SIG-M5 (cell line): ENCODE measurements at regions not wholly inside any gene's neighbourhood (a gene's known extent, or its start where the extent isn't known, plus 50 kb on each side); places are given as distances from the start of the nearest gene placed in this dataset.

Experiments used
- DNase-seq: peaks from one replicate; lab custom pipeline; 2025; lab: John Stamatoyannopoulos, UW

GRCh38 chr15:66947471-66947870 is 117.9 kb upstream of the SMAD3 start:
- DNase-seq: no peak

DNA sequence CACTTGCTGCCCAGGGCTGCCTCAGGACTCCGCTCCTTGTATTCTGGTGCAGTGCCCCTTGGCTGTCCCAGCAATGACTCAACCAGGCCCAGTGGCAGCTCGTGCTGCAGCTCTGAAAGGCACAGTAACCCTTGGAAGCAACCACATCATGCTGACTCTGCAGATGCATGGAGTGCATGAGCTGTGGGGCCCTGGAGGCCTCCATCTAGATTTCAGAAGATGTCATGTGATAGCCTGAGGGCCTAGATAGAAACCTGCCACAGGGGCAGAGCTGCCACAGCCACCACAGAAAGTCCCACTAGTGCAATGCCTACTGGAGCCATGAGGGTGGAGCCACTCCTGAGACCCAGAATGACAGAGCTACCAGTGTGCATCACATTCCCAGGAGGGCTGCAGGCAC is 117.1 kb upstream of the SMAD3 start:
- DNase-seq: no peak

DNA sequence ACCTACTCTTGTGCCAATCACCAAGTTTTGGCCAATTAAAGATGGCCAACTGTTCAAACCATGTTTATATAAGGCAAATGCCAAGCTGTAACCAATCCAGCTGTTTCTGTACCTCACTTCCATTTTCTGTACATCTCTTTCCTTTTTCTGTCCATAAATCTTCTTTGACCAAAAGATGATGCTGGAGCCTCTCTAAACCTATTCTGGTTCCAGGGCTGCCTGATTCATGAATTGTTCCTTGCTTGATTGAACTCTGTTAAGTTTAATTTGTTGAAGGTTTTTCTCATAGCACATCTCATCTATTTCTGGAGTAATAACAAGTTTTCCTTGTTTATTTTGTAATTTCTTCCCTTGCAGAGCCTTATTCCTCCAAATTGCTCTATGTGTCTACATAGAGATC is 115.3 kb upstream of the SMAD3 start:
- DNase-seq: no peak

GRCh38 chr15:66951531-66952320 is 113.7 kb upstream of the SMAD3 start:
- DNase-seq: no peak

DNA sequence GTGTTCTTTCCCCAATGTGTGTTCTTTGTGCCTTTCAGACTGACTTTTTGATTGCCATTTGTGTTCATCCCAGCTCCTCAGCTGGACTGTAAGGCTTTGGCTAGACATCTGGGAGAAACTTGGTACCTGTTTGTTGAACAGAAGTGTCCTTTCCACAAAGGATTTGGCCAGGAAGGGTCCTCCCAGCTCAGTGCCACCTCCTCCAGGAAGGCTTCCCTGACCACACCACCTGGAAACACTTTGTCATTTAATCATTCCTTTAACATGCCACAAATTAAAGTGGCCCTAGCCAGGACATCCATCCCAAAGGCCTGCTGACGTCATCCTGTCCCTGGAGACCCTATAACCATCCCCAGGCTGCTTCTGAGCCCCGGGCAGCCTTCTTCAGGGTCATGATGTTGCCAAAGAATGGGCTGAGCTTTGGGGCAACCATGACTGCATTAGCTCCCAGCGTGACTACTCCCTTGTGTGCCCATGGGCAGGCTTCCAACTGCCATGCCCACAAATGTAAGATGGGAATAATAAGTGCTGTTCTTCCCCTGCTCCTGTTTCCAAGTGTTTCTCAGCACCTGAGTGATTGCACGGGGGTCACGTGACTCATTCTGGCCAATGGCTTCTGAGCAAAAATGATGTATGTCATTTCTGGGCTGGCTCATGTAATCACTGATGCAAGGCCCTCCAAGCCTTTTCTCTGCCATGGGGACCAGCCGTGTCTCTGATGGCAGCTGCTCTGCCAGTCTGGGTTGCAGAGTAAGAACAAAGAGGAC is 112.5 kb upstream of the SMAD3 start:
- DNase-seq: no peak

DNA sequence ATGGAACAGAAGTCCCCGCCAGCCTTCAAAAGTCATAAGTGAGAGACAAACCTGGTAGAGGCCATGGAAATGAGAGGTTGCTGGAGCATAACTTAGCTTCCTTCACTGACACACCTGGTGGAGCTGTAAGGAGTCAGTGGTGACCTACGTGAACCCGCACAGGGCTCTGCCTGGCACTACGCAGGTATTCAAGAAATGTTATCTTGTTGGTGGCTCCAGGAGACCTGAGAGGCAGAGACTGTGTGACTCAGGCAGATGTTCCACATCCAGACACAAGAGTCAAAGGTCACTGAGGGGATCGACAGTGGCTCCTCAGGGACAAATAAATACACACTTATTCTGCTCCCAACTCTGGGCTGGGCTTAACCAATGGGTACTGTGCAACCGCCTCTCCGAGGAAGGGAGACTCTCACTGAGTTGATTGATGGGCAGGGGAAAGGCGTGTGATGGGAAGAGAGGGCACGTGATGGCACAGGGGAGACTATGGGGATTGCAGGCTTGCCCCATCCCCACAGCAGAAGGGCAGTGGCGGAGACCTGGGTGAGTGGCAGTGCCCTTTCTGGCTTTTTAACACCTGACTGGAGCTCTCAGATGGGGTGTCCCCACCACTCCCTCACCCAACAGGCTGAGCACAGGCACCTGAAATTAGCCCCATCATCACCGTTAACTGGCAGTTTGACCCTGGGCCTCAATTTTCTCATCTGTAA is 111.7 kb upstream of the SMAD3 start:
- DNase-seq: no peak

DNA sequence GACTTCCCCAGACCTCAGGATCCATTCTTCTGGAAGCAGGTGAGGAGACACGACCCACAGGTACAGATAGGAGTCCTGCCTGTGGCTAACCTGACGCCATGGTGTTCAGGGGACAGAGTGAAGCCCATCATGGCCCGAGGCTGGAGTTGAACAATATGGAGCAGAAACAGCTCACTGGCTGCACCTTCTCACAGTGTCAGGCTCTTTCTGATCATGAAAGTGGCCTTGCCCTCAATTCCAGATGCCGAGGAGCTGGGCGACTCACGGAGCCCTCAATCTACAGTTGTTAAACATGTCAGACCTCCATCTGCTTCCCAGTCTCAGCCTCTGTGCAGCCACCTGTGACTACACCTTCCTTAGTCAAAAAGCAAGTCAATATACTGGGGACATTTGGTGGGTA is 110.8 kb upstream of the SMAD3 start:
- no peak for DNase-seq

GRCh38 chr15:66955001-66955516 is 110.3 kb upstream of the SMAD3 start:
- DNase-seq: no peak

DNA sequence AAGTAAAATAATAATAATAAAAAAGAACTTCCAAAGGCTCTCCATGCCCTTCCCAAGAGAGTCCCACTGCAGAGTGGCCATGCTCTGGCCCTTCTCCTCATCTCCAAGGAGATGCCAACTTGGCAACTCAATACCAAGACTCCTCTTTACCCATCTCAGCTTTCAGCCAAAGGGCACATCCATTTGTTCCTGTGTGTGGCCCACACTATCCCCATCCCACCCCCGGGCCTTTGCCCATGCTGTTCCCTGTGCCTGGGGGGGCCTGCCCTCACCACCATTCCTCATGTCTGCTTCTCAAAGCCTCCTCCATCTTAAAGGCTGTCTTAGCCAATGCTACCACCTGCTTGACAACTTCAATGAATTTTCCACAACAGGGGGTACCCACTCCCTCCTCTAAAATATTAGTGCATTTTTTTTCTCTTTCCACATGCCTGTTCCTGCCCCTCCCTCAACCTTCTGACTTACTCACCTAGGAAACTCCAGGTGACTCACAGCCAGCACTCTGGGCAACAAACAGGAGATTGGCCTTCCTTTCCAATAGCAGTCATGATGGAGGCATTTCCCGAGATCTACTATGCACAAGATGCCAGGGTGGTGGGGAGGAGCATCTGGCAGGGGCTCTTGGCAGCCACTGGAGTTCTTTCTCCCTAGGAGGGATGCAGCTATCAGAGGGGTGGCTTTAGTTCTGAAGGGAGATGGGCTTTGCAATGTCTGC is 109.4 kb upstream of the SMAD3 start:
- no peak for DNase-seq

DNA sequence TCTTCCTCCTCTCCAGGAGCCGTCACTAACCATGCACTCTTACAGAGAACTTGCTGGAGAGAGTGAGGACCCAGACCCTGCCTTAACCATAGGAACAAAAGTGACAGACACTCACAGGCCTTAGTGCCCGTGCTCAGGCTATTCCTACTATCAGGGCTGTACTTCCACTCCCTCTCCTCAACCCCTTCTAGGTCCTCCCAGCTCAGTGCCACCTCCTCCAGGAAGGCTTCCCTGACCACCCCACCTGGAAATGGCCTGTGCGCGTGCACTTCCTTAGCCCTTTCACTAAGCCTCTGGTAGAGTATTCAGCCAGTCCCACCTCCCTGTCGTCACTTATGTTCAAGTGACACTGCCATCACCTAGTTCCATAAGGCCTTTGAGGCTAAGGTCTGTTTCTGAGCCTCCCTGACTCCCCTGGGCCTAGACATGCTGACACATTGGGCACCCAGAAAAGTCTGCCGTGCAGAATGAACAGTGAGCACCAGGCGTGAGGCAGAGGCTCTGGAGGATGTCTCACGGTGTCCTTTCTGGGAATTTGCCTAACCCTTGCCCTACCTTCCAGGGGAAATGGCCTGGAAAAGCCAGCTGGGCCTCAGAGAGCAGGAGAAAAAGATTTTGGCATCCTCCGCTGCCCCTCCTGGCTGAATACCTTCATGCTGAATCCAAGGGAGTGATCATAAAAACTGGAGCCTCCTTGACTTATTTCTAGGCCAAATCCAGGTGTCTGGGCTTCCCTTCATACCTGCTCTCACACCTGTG is 108.6 kb upstream of the SMAD3 start:
- no peak for DNase-seq

- no peak for DNase-seq
Measured at GRCh38 chr15:66957431-66957720, 108.0 kb upstream of the SMAD3 start.

DNA sequence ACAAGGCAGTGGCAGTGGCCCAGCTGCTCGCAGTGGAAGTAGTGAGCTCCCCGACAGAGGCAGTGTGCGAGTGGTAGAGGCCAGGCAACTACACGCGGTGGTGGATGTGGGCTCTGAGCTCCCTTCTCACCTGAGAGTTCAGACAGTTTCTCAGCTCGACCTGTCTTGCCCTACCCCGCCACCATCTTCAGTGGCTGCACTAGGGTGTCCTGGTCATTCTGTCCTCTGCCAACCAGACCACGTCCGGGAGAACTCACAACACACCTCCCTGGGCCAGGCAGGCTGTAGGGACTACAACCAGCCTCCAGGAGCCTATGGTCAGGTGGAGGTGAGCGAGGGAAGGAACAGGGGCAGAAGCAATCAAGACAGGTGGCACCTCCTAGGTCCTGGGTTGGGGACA is 106.3 kb upstream of the SMAD3 start:
- DNase-seq: no peak

- no peak for DNase-seq
Measured at GRCh38 chr15:66959875-66960274, 105.5 kb upstream of the SMAD3 start.

GRCh38 chr15:66960519-66960918 is 104.9 kb upstream of the SMAD3 start:
- no peak for DNase-seq

GRCh38 chr15:66961407-66961884 is 104.0 kb upstream of the SMAD3 start:
- no peak for DNase-seq

- DNase-seq: no peak
Measured at GRCh38 chr15:66961901-66962300, 103.5 kb upstream of the SMAD3 start.

GRCh38 chr15:66962522-66962921 is 102.9 kb upstream of the SMAD3 start:
- no peak for DNase-seq

DNA sequence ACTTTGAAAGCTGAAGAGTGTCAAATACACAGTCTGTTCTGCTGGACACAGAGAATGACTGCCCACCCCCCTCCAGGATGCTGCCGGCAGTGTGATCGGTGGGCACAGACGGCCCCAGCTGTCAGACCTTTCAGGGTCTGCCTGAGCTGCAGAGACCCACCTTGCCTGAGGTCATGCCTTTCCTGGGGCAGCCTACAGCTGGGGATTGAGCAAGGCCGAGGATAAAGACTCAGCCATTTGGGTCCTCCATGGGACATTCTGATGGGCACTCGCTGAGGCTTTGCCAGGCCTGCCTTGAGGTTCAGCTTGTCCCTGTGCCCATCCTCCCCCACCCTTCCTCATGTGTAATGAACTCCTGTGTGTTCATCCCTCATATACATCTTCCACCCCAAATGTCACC is 102.3 kb upstream of the SMAD3 start:
- no peak for DNase-seq

GRCh38 chr15:66963710-66964109 is 101.7 kb upstream of the SMAD3 start:
- no peak for DNase-seq

- no peak for DNase-seq
Measured at GRCh38 chr15:66964111-66964738, 101.2 kb upstream of the SMAD3 start.

DNA sequence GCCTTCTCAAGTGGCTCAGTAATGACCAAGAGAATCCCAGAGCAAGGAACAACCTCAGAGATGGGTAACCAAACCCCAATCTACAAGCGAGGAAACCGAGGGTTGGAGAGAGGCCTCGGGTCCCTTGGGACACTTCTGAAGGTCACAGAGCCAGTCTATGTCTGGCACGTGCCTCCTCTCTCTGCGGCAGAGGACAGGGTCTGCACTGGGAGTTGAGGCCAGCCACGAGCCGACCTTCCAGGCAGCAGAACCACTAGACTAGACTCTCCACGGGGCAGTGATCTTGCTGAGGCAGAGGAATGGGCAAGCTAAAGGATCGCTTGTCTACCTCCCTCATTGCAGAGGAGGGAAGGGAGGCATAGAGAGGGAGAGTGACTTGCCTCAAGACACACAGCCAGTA is 100.6 kb upstream of the SMAD3 start:
- no peak for DNase-seq
